T-helper 2 cell treated with Interferon-gamma antibody and Interleukin-4, amounts not matched to agents 100 ng/mL and 5 ng/mL, for 36 hours (primary cell): ENCODE measurements at regions not wholly inside any gene's neighbourhood (a gene's known extent, or its start where the extent isn't known, plus 50 kb on each side); places are given as distances from the start of the nearest gene placed in this dataset.

Experiments
- intact Hi-C: fragments of 100-400 bp; cut with micrococcal nuclease; formaldehyde crosslinking; loops from one replicate; pipeline ENCODE4 v1.15.1; 2023

DNA sequence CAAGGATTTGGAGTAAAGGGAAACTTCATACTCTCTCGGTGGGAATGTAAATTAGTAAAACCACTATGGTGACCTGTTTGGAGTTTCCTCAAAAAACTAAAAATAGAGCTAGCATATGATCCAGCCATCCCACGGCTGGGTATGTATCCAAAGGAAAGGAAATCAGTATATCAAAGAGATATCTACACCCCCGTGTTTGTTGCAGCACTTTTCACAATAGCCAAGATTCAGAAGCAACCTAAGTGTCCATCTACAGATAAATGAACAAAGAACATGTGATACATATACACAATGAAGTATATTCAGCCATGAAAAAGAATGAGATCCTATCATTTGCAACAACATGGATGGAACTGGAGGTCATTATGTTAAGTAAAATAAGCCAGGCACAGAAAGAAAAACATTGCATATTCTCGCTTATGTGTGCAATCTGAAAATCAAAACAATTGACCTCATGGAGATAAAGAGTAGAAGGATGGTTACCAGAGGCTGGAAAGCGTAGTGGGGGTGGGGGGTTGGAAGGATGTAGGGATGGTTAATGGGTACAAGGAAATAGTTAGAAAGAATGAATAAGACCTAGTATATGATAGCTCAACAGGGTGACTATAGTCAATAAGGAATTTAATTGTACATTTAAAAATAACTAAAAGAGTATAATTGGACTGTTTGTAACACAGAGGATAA, 468.0 kb downstream of the BCAT1 start:
- intact Hi-C loops = no loop called here

- intact Hi-C loops = no loop called here
Observed at GRCh38 chr12:24479131-24479530, 469.8 kb downstream of the BCAT1 start.

DNA sequence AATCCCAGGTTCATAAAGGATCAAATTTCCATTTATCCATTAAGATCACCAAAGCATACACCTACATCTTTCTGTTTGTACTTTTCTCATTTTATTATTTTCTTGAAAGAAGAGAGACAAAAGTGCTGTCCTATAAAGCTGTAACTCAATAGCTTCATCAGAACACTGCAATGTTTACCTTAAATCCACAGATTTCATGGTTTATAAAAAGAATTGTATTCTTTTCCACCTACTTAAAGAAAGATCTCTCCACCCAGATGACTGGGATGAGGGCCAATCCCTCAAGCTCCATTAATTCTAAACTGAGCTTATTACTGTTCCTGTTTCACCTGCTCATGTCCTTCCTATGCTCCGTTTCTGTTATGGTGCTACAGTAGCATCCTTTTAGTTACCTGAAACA, 470.6 kb downstream of the BCAT1 start:
- intact Hi-C loops = no loop called here

DNA sequence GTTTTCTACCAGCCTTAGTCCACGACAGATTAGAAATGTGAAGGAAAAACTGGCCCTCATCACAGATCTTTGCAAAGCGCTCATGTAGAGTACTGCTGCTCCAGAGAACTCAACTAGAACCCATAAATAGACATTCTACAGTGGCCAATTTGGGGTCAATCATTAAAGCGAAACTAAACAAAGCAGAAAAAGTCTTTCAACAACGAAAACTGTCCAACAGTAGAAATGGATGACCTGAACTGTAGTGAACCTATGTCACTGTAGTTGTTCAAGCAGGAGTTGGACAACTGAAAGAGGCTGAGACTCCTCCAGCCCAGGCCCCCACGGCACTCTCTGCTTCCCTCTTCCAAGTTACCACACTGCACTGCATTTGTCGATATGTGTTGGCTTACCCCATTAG, 472.6 kb downstream of the BCAT1 start:
- intact Hi-C loops = no loop called here

DNA sequence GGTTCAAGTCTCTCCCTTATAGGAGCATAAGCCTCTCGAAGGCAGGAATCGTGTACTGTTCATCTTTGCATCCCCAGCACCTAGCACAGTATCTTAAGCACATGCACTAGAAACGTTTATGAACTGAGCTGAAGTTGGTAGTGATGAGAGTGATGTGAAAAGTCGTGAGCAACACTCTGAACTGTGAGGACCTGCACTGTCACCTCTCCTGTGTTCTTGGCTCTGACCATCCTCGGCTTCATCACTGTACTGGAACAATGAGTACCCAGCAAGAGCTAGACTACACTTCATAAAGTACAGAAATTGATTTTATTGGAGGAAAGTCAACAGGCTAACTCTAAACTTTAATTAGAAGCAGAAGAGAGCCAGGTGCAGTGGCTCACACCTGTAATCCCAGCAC, 473.6 kb downstream of the BCAT1 start:
- intact Hi-C loops = no loop called here

- intact Hi-C loops = no loop called here
Observed at GRCh38 chr12:24473097-24473496, 475.8 kb downstream of the BCAT1 start.

- intact Hi-C loops = no loop called here
Observed at GRCh38 chr12:24470050-24470449, 478.9 kb downstream of the BCAT1 start.

DNA sequence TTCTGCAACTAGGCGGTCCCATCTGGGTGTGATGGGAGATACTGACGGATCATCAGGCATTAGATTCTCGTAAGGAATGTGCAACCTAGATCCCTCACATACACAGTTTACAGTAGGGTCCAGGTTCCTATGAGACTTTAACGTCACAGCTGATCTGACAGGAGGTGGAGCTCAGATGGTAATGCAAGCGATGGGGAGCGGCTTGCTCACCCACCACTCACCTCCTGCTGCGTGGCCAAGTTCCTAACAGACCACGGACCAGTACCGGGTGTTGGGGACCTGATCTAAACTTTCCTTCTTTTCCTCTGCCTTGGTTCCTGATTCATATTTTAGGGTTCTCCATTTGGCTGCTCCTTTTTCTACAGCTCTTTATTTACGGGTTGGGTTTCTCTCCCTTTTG, 479.8 kb downstream of the BCAT1 start:
- intact Hi-C loops = no loop called here

DNA sequence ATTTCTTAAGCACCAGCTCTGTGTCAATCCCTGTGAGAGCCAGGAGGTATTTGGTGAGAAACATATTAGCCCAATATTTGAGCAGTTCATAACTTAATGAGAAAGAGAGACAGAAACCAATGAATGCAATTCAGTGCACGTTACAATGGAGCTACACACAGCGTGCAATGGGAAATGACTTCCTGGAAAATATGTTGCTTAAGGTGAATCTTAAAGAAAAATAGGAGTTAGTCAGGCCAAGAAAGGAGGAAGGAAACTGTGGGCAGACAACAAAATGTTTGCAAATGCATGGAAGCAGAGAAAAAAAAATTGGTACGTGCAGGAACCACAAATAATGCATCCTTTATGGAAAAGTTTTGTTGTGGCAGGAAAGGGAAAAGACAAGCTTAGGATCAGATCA, 481.7 kb downstream of the BCAT1 start:
- intact Hi-C loops = no loop called here

DNA sequence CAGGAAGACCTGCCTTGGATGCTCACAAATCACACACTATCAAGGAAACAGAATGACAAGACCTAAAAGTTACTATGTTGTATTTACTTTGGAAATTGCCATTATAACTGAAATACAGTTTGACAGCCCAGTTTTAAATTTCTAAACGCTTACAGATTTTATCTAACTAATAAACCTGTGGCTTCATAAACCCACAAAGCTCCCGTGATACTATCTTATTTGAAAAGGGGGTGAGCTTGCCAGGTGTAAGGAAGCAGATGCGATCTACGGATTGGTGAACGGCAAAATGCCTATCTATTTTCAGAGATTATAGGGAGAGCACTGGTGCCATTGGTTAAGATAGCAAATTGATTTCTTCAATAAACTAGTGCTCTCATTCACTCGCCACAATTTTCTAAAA, 485.5 kb downstream of the BCAT1 start:
- intact Hi-C loops = no loop called here

DNA sequence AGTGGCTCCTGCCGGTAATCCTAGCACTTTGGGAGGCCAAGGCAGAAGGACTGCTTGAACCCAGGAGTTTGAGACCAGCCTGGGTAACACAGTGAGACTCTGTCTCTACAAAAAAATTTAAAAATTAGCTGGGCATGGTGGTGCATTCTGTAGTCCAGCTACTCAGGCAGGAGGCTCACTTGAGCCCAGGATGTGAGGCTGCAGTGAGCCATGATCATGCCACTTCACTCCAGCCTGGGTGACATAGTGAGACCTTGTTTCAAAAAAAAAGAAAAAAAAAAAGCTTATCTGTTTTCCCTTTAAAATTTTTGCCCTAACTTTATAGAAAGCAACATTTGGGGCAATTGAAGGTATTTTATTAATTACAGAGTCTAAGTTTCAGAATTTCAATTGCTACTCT, 486.0 kb downstream of the BCAT1 start:
- intact Hi-C loops = no loop called here

- intact Hi-C loops = no loop called here
Observed at GRCh38 chr12:24460506-24460905, 488.4 kb downstream of the BCAT1 start.

DNA sequence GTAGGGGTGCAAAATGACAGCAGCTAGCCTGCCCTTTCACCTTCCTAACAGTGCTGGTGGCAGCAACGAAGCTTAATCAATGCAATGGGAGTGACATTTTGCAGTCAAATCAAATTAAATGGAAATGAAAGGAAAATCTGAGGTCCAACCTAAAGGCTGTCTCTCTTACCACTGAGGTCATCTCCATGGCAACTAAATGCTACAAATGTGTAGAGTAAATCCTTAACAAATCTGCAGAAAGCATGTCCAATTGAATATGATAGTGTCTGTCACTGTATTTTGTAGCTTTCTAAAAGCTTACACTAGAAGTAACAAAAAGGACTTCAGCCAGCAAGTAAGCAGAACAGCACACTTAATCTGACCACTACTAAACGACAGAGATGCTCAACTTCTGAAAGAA, 488.8 kb downstream of the BCAT1 start:
- intact Hi-C loops = no loop called here

DNA sequence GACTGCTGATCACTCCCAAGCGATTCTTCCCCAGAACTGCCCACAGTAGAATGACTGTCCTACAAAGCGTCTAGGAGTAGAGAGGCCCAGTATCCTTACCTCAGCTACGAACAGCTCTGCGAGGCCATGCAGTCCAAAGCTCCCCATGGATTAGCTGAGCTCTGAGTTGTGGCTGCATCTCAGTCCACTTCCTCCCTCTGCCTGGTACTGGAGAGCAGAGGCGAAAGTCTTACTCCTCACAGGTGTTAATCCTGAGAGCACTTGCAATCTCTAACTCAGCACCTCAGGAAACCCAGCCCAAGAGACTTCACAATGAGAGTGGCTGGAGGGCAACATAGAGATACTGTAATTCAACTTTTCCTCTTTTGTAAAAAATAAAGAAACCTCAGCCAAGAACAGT, 493.1 kb downstream of the BCAT1 start:
- intact Hi-C loops = no loop called here

DNA sequence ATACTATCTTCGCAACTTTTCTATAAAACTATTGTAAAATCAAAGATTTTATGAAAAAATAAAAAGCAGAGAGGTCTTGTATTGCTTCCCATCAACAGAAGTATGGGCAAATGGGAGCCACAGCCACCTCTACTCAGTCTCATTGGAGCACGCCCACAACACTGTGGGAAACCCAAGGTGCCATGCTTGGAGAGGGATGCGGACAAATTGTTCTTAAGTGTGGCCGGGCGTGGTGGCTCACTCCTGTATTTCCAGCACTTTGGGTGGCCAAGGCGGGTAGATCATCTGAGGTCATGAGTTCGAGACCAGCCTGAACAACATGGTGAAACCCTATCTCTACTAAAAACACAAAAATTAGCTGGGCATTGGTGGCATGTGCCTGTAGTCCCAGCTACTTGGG, 498.2 kb upstream of the SOX5 start:
- intact Hi-C loops = no loop called here

DNA sequence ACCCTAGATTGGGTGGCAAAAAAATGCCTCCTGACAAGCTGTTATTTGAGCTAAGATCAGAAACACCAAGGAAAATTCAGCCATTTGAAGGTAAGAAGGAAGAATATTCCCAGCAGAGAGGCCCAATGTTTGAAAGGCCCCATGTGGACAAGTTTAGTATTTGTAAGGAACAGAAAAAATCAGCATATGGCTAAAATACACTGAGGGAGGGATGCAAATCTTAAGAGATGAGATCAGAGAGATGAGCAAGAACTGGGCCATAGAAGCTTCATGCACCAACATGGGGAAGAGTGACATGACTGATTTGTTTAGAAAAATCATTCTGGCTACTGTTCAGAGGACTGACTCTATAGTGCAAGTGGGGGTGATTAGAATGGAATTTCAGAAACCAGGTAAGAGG, 496.8 kb upstream of the SOX5 start:
- intact Hi-C loops = no loop called here

DNA sequence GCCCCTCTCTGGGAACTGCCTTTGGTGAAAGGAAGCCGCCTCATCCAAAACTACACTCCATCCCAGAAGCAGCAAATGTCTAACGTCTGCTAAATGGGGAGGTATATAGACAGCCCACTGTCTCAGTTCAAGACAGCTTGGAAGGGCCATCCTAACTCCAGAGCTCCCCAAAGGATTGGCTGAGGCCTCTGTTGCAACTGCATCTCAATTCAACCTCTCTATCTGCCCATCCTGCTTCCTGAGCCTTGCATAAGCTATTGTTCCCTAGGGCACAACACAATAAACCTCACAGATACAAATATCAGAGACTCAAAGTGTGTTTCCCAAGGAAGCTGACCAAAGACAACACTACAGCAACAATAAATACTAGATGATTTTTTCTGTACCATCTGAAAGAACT, 495.2 kb upstream of the SOX5 start:
- intact Hi-C loops = no loop called here

DNA sequence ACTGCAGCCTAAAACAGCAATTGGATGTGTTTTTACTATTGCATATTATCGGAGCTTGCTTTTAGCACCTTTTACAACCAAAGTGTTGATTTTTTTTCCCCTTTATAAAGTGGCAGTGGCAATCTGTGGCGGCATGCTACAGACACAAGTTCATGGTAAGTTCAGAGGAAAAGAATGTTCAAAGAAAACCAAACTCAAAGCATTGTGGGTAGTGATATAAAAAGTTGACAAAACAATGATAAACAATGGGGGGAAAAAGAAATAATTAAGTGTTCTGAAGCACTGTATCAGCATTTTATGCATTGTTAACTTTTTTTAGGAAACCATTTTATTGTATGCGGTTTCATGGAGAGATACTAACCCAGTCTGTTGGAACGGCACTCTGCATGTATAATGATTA, 492.0 kb upstream of the SOX5 start:
- intact Hi-C loops = no loop called here

GRCh38 chr12:24436667-24437066, 487.2 kb upstream of the SOX5 start:
- intact Hi-C loops = no loop called here

DNA sequence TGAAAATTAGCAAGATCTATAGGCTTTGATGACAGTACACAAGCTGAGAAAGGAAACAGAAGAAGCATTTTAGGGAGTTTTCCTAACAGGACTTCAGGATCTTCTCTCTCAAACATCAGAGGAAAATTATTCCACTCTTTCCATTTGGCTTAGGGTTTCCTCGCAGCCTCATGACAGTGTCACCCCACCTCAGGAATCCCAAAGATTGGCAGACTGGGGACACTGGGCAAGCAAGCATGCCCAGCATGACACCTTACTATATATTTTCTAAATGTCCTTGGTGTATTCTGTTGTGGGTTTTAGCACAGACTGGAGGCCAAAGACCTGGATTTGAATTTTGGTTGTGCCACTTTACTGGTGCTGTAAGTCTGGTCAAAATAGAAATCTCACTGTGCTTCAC, 482.4 kb upstream of the SOX5 start:
- intact Hi-C loops = no loop called here

DNA sequence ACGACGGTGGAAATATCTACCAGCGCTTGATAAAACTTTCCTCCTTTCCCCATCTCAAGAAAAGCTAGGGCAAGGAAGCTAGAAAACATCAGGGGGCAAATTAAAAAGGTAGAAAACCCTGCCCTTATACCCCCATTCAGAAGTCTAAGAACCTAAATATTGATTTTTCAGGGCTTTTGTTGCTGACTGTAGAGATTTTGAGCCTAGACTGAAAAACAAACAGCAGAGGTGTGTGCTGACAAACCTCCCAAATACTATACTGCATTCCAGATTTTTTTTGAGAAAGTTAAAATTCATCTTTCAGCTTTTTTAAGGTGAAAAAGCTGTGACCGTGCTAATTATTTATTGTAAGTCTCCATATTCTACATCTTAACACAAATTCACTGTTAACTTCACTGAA, 478.3 kb upstream of the SOX5 start:
- intact Hi-C loops = no loop called here

- intact Hi-C loops = no loop called here
Observed at GRCh38 chr12:24425601-24425970, 476.1 kb upstream of the SOX5 start.

GRCh38 chr12:24424889-24425600, 475.6 kb upstream of the SOX5 start:
- intact Hi-C loops = no loop called here
